CD4-positive, alpha-beta T cell treated with Interleukin-2 at 100 ng/mL for 4 hours (primary cell): ENCODE measurements at regions not wholly inside any gene's neighbourhood (a gene's known extent, or its start where the extent isn't known, plus 50 kb on each side); places are given as distances from the start of the nearest gene placed in this dataset.

Experiments used
- DNase-seq: peaks from one replicate; pipeline ENCODE4 v3.0.0-alpha.2; 2020; ENCODE audit warnings: low spot score

DNA sequence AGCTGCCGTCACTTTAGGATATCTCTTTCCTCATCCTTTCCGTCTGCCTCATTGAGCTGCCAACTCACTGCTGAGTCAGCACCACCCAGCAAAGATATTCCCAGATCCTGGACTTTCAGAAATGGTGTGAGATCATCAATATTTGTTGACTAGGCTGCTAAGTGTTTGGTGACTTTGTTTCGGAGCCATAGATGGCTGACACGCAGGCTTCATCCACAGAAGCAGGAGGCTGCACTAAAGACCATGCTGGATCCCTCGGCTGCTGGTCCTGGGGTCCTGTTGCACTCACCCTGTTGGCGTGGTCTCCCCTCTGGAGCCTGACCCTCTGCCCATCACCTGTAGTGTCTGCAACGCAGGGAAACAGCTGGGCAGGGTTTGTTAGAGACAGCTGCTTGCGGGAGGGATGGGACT, 96.5 kb downstream of the ERMARD start:
- no peak for DNase-seq

DNA sequence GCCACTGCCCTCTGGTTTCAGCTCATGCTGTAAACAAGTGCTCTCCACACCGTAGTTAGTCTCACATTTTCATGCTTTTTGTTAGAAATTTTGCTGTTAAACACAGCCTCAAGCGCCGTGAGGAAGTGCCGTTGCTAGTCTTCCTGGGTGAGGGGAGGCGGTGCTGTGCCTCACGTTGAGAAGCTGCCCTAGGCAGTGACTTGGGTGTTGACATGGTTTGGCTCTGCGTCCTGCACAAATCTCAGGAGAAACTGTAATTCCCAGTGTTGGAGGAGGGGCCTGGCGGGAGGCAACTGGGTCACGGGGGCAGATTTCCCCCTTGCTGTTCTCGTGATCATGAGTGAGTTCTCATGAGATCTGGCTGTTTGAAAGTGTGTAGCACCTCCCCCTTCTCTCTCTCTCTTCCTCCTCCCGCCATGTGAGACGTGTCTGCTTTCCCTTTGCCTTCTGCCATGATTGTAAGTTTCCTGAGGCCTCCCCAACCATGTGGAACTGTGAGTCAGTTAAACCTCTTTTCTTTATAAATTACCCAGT, 95.8 kb downstream of the ERMARD start:
- no peak for DNase-seq

- DNase-seq, result no peak
Observed at GRCh38 chr6:169846286-169847056, 95.0 kb downstream of the ERMARD start.

DNA sequence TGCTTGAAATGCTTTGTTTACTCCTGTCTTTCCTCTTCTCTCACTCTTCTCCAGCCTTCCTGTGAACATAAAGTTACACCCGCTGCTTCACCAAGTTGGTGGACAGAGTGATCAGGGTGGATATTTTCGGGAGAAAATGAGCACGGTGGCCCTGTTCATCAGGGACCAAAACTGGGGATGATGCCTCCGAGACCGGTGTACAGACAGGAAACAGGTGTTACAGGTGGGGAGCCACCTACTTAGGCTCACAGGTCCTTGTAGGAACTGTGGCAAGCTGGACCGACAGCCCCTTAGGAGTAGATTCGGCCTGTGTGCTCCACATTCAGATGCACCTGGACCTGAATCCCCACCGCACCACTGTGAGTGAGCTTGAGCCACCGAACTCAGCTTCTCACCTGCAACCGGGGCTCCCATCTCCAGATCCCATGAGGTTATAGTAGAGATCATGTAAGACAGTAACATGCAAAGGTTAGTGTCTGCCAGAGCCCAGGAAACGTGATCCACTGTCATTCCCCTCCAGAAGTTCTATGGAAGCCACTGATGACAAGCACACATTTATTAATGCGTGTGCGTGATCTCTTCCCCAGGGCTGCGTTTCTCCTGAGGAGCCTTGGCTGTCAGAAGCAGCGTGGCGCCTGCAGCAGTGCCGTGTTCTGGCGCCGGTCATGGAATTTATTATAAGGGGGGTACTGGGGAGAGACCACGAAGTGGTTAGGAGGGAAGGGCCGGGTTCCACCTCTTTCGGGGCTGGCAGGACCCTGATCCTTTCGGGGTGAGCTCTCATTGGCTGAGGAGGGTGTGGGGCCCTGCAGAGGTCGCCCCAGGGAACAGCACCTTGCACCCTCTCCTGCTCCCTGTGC, 94.2 kb downstream of the ERMARD start:
- DNase-seq, result no peak

- no peak for DNase-seq
Observed at GRCh38 chr6:169844946-169845345, 93.5 kb downstream of the ERMARD start.

DNA sequence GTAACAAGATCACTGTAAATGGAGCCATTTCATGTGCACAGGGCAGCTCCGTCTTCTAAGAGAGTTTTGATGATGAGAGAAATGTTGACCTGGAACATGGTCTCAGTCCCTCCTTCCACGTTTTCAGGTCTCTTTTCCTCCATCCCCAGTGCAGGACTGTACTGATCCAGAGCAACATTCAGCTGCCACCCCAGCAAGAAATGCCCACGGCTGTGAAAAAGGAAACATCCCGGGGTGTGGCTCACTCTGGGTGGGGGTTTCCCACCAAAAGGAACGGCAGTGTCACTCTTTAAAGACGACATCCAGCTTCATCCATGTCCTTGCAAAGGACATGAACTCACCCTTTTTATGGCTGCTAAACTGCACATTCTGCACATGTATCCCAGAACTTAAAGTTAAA, 92.6 kb downstream of the ERMARD start:
- no peak for DNase-seq

GRCh38 chr6:169843110-169843509, 91.7 kb downstream of the ERMARD start:
- no peak for DNase-seq

- DNase-seq, result no peak
Observed at GRCh38 chr6:169841907-169842606, 90.6 kb downstream of the ERMARD start.

DNA sequence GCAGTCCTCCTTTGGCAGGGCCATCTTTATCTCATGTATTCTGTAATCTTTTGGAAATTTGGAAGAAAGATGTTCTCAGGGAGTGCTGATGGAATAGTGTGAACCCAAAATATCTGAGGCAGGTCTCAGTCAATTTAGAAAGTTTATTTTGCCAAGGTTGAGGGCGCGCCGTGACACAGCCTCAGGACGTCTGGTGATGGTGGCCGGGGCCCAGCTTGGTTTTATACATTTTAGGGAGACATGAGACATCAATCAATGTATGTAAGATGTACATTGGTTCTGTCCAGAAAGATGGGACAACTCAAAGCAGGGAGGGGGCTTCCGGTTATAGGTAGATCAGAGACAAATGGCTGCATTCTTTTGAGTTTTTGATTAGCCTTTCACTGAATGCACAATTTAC, 89.8 kb downstream of the ERMARD start:
- no peak for DNase-seq

DNA sequence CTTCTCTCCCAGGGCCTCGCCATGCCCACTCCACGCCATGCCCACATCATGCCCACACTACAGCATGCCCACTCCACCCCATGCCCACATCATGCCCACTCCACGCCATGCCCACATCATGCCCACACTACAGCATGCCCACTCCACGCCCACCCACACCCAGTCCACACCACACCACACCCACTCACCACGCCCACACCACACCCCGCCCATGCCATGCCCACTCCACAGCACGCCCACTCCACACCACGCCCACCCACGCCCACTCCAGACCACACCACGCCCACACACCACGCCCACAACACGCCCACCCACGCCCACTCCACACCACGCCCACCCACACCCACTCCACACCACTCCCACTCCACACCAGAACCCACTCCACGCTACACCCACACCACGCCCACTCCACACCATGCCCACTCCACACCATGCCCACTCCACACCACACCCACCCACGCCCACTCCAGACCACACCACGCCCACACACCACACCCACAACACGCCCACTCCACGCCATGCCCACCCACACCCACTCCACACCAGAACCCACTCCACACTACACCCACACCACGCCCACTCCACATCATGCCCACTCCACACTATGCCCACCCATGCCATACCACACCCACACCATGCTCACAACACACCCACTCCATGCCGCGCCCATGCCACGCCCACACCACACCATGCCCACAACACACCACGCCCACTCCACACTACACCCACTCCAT, 88.6 kb downstream of the ERMARD start:
- no peak for DNase-seq

- no peak for DNase-seq
Observed at GRCh38 chr6:169839493-169839892, 88.1 kb downstream of the ERMARD start.

- no peak for DNase-seq
Observed at GRCh38 chr6:169839029-169839481, 87.6 kb downstream of the ERMARD start.

DNA sequence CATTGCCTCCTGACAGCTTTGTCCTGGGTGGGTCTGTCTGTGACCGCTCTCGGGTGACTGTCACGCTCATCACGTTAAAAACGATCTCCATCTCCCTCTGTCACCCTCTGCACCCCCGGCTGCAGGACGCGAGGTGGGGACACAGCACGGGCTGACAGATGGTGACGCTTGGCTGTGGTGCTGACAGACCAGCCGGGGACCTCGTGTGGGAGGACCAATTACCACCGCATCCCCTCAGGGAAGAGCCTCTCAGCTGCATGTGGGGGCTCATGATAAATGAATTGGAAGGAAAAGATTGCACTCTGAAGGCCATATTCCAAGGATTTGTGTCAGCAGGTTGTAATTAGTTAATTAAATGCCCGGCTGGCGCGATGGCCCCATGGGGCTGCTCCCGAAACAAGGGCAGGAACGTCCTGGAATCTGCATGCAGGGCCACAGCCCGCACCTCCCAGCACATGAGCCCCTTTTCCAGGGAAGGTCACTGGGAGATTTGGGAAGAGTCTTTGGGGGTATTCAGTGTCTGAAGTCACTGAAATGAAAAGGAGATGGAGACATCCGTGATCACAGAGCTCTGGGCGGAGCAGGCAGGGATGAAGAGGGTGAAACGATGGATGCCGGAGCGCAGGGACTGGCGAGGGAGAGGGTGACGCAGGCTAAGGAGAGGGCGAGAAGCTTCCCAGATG, 87.1 kb downstream of the ERMARD start:
- no peak for DNase-seq

GRCh38 chr6:169837529-169838250, 86.3 kb downstream of the ERMARD start:
- DNase-seq, result no peak

DNA sequence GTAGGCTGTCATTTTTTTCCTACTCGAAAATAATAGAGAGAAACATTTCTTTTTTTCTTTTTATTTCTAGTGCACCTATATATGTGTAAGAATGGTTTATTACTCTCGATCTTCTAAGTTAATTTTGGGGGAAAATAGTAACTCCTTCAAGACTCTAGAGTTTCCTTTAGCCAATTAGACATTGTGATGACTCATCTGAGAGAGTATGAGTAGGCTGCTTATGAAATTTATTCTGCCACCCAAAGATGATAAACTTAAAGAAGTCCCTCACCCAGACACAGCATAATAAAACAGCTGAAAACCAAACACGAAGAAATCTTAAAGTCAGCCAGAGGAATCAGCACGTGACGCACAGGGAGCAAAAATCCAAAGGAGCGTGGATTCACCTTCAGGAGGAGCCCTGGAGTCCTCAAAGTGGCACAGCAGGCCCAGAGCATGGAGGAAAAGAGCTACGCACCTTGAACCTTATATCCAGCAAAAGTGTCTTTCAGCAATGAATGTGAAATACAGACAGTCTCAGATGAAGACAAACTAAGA, 81.9 kb downstream of the ERMARD start:
- no peak for DNase-seq

- no peak for DNase-seq
Observed at GRCh38 chr6:169832247-169832948, 81.0 kb downstream of the ERMARD start.

DNA sequence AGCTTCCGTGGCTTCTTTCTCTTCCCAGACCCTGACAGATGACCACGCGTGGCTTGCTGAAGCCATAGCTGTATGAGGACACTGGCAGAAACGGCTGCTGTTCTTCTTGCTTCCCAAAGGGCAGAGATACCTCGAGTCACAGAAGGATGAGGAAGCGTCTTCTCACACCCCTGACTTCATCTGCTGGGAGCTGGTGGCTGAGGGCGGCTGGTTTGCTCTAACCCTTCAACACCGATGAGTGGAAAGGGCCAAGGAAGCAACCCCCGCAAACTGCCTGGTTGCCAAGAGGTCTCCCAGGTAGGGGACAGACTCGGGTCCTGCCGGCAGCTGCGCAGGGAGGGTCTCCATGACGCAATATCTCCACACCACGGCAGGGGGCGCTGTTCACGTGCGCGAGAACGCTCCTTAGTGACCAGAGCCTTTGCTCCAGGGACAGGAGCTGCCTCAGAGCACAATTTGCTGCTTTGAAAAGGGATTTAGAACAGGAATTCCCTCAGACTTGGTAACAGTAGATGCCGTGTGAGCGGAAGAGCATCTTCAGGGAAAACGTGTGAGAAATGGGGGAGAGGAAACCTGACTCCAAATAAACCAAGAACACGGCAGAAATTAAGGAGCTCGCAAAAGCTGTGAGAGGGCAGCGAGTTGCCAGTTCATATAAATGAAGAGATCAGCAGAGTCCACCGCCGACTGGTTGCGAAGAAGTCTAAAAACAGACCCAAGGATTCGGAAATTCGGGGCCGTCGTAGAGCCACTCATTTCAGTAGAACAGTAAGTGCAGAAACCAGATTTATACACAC, 80.2 kb downstream of the ERMARD start:
- DNase-seq, result peak; percentile 60
